Epithelial cell of proximal tubule (primary cell): ENCODE measurements at regions not wholly inside any gene's neighbourhood (a gene's known extent, or its start where the extent isn't known, plus 50 kb on each side); places are given as distances from the start of the nearest gene placed in this dataset.
"Not testable (repeated sequence)": the region's sequence is repeated elsewhere in the genome, so short reads cannot be mapped to it uniquely, and the experiment has no call there.

Experiments
- DNase-seq: peaks from one replicate; pipeline ENCODE4 v3.0.0-alpha.2; 2011; ENCODE audit warnings: low read depth
- H3K4me3 ChIP-seq: 2 replicates; pipeline ENCODE4 v1.5.1; 2011; ENCODE audit warnings: low read depth, mild to moderate bottlenecking, low read length
- TF ChIP-seq, protein P1 (sequence below): conservative IDR thresholded peaks from 2 replicates; pipeline ENCODE4 v1.5.1; 2012; ENCODE audit warnings: low read depth, mild to moderate bottlenecking, low read length

- TF ChIP-seq, protein P1, sequence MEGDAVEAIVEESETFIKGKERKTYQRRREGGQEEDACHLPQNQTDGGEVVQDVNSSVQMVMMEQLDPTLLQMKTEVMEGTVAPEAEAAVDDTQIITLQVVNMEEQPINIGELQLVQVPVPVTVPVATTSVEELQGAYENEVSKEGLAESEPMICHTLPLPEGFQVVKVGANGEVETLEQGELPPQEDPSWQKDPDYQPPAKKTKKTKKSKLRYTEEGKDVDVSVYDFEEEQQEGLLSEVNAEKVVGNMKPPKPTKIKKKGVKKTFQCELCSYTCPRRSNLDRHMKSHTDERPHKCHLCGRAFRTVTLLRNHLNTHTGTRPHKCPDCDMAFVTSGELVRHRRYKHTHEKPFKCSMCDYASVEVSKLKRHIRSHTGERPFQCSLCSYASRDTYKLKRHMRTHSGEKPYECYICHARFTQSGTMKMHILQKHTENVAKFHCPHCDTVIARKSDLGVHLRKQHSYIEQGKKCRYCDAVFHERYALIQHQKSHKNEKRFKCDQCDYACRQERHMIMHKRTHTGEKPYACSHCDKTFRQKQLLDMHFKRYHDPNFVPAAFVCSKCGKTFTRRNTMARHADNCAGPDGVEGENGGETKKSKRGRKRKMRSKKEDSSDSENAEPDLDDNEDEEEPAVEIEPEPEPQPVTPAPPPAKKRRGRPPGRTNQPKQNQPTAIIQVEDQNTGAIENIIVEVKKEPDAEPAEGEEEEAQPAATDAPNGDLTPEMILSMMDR = no peak
- no peak for DNase-seq
- no peak overlapping the region for H3K4me3 ChIP-seq
Measured at GRCh38 chr20:12133553-12133952, 215.9 kb downstream of the BTBD3 start.

DNA sequence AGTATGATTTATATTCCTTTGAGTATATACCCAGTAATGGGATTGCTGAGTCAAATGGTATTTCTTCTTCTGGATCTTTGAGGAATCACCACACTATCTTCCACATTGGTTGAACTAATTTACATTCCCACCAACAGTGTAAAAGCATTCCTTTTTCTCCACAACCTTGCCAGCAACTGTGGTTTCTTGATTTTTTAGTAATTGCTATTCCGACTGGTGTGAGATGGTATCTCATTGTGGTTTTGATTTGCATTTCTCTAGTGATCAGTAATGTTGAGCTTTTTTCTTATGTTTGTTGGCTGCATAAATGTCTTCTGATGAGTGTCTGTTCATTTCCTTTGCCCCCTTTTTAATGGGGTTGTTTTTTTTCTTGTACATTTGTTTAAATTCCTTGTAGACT is 228.3 kb downstream of the BTBD3 start:
- not testable (repeated sequence) for DNase-seq, H3K4me3 ChIP-seq

GRCh38 chr20:12152996-12153395 is 235.3 kb downstream of the BTBD3 start:
- TF ChIP-seq, protein P1 = no peak

DNA sequence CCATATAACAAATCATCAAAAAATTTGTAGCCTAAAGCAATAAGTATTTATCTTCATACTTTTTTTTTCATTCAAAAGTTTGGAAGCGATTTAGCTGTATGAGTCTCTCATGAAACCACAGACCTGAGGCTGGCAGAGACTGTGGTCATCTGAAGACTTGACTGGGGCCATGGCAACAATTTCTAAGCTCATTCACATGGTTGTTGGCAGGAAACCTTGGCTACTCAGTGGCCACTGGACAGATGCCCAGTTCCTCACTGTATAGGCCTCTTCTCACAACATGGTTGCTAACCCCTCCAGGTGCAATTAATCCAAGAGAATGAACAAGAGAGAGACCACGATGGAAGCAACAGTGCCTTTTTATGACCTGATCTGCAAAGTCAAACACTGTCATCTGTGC is 235.9 kb downstream of the BTBD3 start:
- H3K4me3 ChIP-seq = no peak overlapping the region
- no peak for DNase-seq
- TF ChIP-seq, protein P1 = no peak

More at GRCh38 chr20:12152996-12153395, 235.3 kb downstream of the BTBD3 start:
- no peak for DNase-seq
- no peak overlapping the region for H3K4me3 ChIP-seq

GRCh38 chr20:12156252-12156651 is 238.6 kb downstream of the BTBD3 start:
- DNase-seq = no peak
- TF ChIP-seq, protein P1 = no peak

DNA sequence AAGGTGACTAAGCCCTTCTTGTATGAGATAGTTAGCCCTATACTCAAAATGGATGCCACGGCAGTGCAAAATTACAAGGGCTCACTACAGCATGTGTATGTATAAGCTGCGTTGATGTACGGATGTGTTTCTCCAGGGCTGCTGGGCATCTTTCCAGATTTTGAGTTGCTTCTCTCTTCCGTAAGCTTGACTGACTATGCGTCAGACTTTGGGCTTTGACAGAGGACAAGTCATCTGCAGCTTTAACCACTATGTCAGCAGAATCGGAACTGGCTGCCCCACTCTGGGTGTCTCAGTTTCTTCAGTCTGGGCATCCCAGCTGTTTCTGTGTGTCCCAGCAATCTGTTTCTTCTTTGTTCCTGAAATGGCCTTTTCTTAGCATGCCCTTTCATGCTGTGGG is 241.6 kb downstream of the BTBD3 start:
- no peak for DNase-seq
- TF ChIP-seq, protein P1 = no peak
- no peak overlapping the region for H3K4me3 ChIP-seq

More at GRCh38 chr20:12156252-12156651, 238.6 kb downstream of the BTBD3 start:
- H3K4me3 ChIP-seq = no peak overlapping the region

DNA sequence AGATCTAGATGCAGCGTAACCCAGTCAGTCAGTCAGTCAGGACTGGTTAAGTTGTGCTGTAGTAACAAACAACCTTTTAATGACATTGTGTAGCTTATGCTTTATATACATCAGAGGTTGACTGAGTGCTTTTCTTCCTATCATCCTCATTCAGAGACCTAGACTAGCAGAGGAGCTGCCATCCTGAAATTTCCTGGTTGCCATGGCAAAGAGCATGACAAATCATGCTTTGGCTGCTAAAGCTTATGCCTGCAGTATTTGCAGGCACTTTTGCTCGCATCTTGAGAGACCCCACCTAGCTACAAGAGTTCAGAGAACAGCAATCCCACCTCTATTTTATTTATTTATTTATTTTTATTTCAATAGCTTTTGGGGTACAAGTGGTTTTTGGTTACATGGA is 244.0 kb downstream of the BTBD3 start:
- DNase-seq = no peak
- TF ChIP-seq, protein P1 = no peak
- H3K4me3 ChIP-seq = no peak overlapping the region
